IMR-90 (cell line): ENCODE measurements at regions not wholly inside any gene's neighbourhood (a gene's known extent, or its start where the extent isn't known, plus 50 kb on each side); places are given as distances from the start of the nearest gene placed in this dataset.

Source experiments
- ATAC-seq: fragments of 200-7000 bp; cut with Tn5 transposase; 2 replicates; pipeline ENCODE4 v1.9.1; 2020; ENCODE audit warnings: low read depth, mild to moderate bottlenecking, moderate library complexity
- BruUV-seq: library from RNA; stranded (reverse); fragments of 400-500 nt; replicated peaks from 2 replicates; lab custom pipeline; 2021; lab: Mats Ljungman, UMichigan
- CTCF ChIA-PET: fragments of 300-600 bp; formaldehyde crosslinking; extraction: SDS; loops from one replicate; lab custom pipeline; 2021; ENCODE audit warnings: antibody characterized with exemption; lab: Yijun Ruan, JAX
- POLR2A ChIA-PET: fragments of 300-600 bp; sonication (Branson Sonifier 250); formaldehyde crosslinking; loops from one replicate; lab custom pipeline; 2022; ENCODE audit warnings: antibody characterized with exemption; ENCODE audit not compliant: unreplicated experiment; lab: Charles Lee
- DNase-seq: peaks from one replicate; pipeline ENCODE4 v3.0.0; 2013
- H2AFZ ChIP-seq: replicated peaks from 2 replicates; pipeline ENCODE3; 2013; ENCODE audit warnings: low read length, mild to moderate bottlenecking; ENCODE audit not compliant: poor library complexity
- H2AK5ac ChIP-seq: 2 replicates; pipeline ENCODE4 v1.6.1; 2013; ENCODE audit warnings: low read depth, low read length, inconsistent platforms
- H2AK9ac ChIP-seq: replicated peaks from 2 replicates; pipeline ENCODE3; 2013; ENCODE audit warnings: mild to moderate bottlenecking, low read depth, low read length, moderate library complexity; ENCODE audit not compliant: poor library complexity
- H2BK120ac ChIP-seq: 2 replicates; pipeline ENCODE4 v1.6.1; 2013; ENCODE audit warnings: low read depth, low read length, inconsistent platforms
- H2BK15ac ChIP-seq: 3 replicates; pipeline ENCODE4 v1.6.1; 2013; ENCODE audit warnings: low read depth, low read length, inconsistent platforms
- H2BK20ac ChIP-seq: 2 replicates; pipeline ENCODE4 v1.6.1; 2013; ENCODE audit warnings: low read depth, mild to moderate bottlenecking, inconsistent platforms, low read length, moderate library complexity
- H2BK5ac ChIP-seq: 2 replicates; pipeline ENCODE4 v1.6.1; 2013; ENCODE audit warnings: mild to moderate bottlenecking, low read depth, low read length, inconsistent platforms; ENCODE audit not compliant: poor library complexity, severe bottlenecking
- H3K14ac ChIP-seq: replicated peaks from 2 replicates; pipeline ENCODE4 v1.6.1; 2013; ENCODE audit warnings: low read depth, low read length, inconsistent platforms
- H3K18ac ChIP-seq: 2 replicates; pipeline ENCODE4 v1.6.1; 2013; ENCODE audit warnings: low read depth, low read length, control low read depth
- H3K23ac ChIP-seq: 2 replicates; pipeline ENCODE4 v1.6.1; 2013; ENCODE audit warnings: low read depth, low read length, inconsistent platforms
- H3K27ac ChIP-seq: 2 replicates; pipeline ENCODE4 v1.5.1; 2013; ENCODE audit warnings: mild to moderate bottlenecking, control low read depth, low read length; ENCODE audit not compliant: insufficient read depth
- H3K27me3 ChIP-seq: 2 replicates; pipeline ENCODE4 v1.6.1; 2013; ENCODE audit warnings: low read length; ENCODE audit not compliant: control insufficient read depth, insufficient read depth
- H3K36me3 ChIP-seq: 2 replicates; pipeline ENCODE4 v1.6.1; 2013; ENCODE audit warnings: low read length, mixed read lengths; ENCODE audit not compliant: control insufficient read depth, insufficient read depth
- H3K4ac ChIP-seq: 2 replicates; pipeline ENCODE4 v1.6.1; 2013; ENCODE audit warnings: low read depth, low read length, inconsistent platforms
- H3K4me1 ChIP-seq: 2 replicates; pipeline ENCODE4 v1.6.1; 2013; ENCODE audit warnings: low read length, mixed read lengths; ENCODE audit not compliant: control insufficient read depth, insufficient read depth
- H3K4me2 ChIP-seq: 2 replicates; pipeline ENCODE4 v1.6.1; 2013; ENCODE audit warnings: low read depth, mild to moderate bottlenecking, control low read depth, low read length, moderate library complexity
- H3K4me3 ChIP-seq: 2 replicates; pipeline ENCODE4 v1.5.1; 2013; ENCODE audit warnings: low read depth, mild to moderate bottlenecking, control low read depth, low read length, moderate library complexity; ENCODE audit not compliant: insufficient read depth
- H3K56ac ChIP-seq: 2 replicates; pipeline ENCODE4 v1.6.1; 2013; ENCODE audit warnings: low read length, inconsistent platforms; ENCODE audit not compliant: insufficient read depth; ENCODE audit errors: extremely low read depth
- H3K79me1 ChIP-seq, 2 experiments: 2 replicates each; pipeline ENCODE4 v1.6.1; 2013; ENCODE audit warnings: low read length in 2 of 2, inconsistent platforms in 1 of 2, low read depth in 1 of 2
- H3K9ac ChIP-seq: 2 replicates; pipeline ENCODE4 v1.6.1; 2013; ENCODE audit warnings: low read depth, low read length, control low read depth
- H3K9me1 ChIP-seq: 2 replicates; pipeline ENCODE4 v1.6.1; 2013; ENCODE audit warnings: low read length, inconsistent platforms; ENCODE audit not compliant: insufficient read depth
- H3K9me3 ChIP-seq: 2 replicates; pipeline ENCODE4 v1.6.1; 2013; ENCODE audit warnings: low read length; ENCODE audit not compliant: control insufficient read depth, insufficient read depth
- H4K20me1 ChIP-seq: 2 replicates; pipeline ENCODE4 v1.6.1; 2013; ENCODE audit warnings: low read length, inconsistent platforms; ENCODE audit not compliant: insufficient read depth
- H4K5ac ChIP-seq: 2 replicates; pipeline ENCODE4 v1.6.1; 2013; ENCODE audit warnings: mild to moderate bottlenecking, low read depth, low read length, control low read depth
- H4K8ac ChIP-seq, 2 experiments: 2 replicates each; pipeline ENCODE4 v1.6.1; 2013; ENCODE audit warnings: low read depth in 2 of 2, low read length in 2 of 2, control low read depth in 1 of 2, inconsistent platforms in 1 of 2
- H4K91ac ChIP-seq: 2 replicates; pipeline ENCODE4 v1.6.1; 2013; ENCODE audit warnings: low read depth, low read length, inconsistent platforms; ENCODE audit not compliant: insufficient read depth
- CHD1 ChIP-seq: IDR thresholded peaks from 2 replicates; pipeline ENCODE4 v1.6.1; 2012; ENCODE audit warnings: low read depth, low read length, improper control_type of control experiment
- FOS ChIP-seq: fragments of 150-350 bp; IDR thresholded peaks from 2 replicates; pipeline ENCODE4 v1.6.1; 2016; ENCODE audit warnings: low read depth, low read length
- MAFK ChIP-seq: IDR thresholded peaks from 2 replicates; pipeline ENCODE4 v1.6.1; 2012; ENCODE audit warnings: low read depth, low read length, improper control_type of control experiment
- MAZ ChIP-seq: IDR thresholded peaks from 2 replicates; pipeline ENCODE4 v1.6.1; 2012; ENCODE audit warnings: low read depth, mild to moderate bottlenecking, low read length, improper control_type of control experiment, moderate library complexity, borderline replicate concordance
- NFE2L2 ChIP-seq: fragments of 150-350 bp; IDR thresholded peaks from 2 replicates; pipeline ENCODE4 v1.6.1; 2016; ENCODE audit warnings: low read depth, mild to moderate bottlenecking, low read length
- POLR2A ChIP-seq: IDR thresholded peaks from 2 replicates; pipeline ENCODE4 v1.6.1; 2012; ENCODE audit warnings: mild to moderate bottlenecking, low read depth, low read length
- RFX5 ChIP-seq: IDR thresholded peaks from 2 replicates; pipeline ENCODE4 v1.8.0; 2012; ENCODE audit warnings: low read depth, mild to moderate bottlenecking, low read length, moderate library complexity
- SMC3 ChIP-seq: fragments of 150-350 bp; IDR thresholded peaks from 2 replicates; pipeline ENCODE4 v1.6.1; 2016; ENCODE audit warnings: low read depth, mild to moderate bottlenecking, antibody characterized with exemption, low read length, moderate library complexity
- WGBS, 2 experiments: methylation state at CpG; one replicate each; pipeline versions ENCODE4 v1.1.5 to v1.1.7; 2013; ENCODE audit warnings: missing lambda C conversion rate in 2 of 2; ENCODE audit not compliant: insufficient read length in 1 of 2; ENCODE audit errors: extremely low coverage in 2 of 2; 5-methylcytosine and 5-hydroxymethylcytosine counted together
- dilution Hi-C: fragments of 300-500 bp; cut with HindIII; formaldehyde crosslinking; loops from one replicate; pipeline ENCODE4 v1.14.3; 2018; ENCODE audit warnings: low sequenced_read_pairs; ENCODE audit not compliant: unreplicated experiment
- in situ Hi-C: fragments of 300-500 bp; cut with MboI; formaldehyde crosslinking; loops from 3 replicates; pipeline ENCODE4 v1.14.3; 2019; ENCODE audit warnings: low sequenced_read_pairs, inconsistent platforms, mixed read lengths
- intact Hi-C: fragments of 100-400 bp; cut with micrococcal nuclease; formaldehyde crosslinking; loops from 2 replicates; pipeline ENCODE4 v1.10.0; 2022

GRCh38 chr4:121272526-121272925, 108.3 kb downstream of the QRFPR start:
- H3K27me3 ChIP-seq: no peaks in the 10 kb centered on the region; the same call in 1 of the 2 replicates
- no peak overlapping the region for H4K91ac ChIP-seq
- no peak overlapping the region for H3K18ac ChIP-seq
- H3K4me2 ChIP-seq: no peak overlapping the region
- H3K9ac ChIP-seq: no peak overlapping the region
- no peak overlapping the region for H3K23ac ChIP-seq
- H3K4me3 ChIP-seq: no peak overlapping the region
- H2AK5ac ChIP-seq: no peak overlapping the region
- no peaks in the 10 kb centered on the region for H3K36me3 ChIP-seq
- BruUV-seq: no TSS peak
- no peak overlapping the region for H3K56ac ChIP-seq
- in situ Hi-C loops: no loop called here
- intact Hi-C loops: no loop called here
- H2BK15ac ChIP-seq: no peak overlapping the region
- POLR2A ChIA-PET: no interaction called here
- DNase-seq (peak; percentile 55), ATAC-seq (peak; percentile 44)
- H4K5ac ChIP-seq: no peak overlapping the region
- H2AFZ ChIP-seq: no peak overlapping the region
- no peak overlapping the region for H3K27ac ChIP-seq
- CTCF ChIA-PET: interaction anchor here (0.7 kb wide), 1 partner anchor 311 kb away, joined by 3 read pairs; no protein-coding TSS in a partner anchor
- H2BK5ac ChIP-seq: no peak overlapping the region
- H4K20me1 ChIP-seq: no peaks in the 10 kb centered on the region
- H3K9me3 ChIP-seq: no peaks in the 10 kb centered on the region
- no peaks in the 10 kb centered on the region for H3K4me1 ChIP-seq
- no CpG with 5 or more reads among the region's 2 CpGs for WGBS, 2 experiments
- H2BK120ac ChIP-seq: no peak overlapping the region
- no peak overlapping the region for H2AK9ac ChIP-seq
- no peak overlapping the region for H2BK20ac ChIP-seq
- no peak overlapping the region for H3K14ac ChIP-seq
- no peak overlapping the region for H3K4ac ChIP-seq
- TF ChIP-seq MAFK (peak; percentile 92), RFX5 (no peak), FOS (no peak), CHD1 (no peak), POLR2A (no peak), MAZ (no peak), SMC3 (no peak), NFE2L2 (peak; percentile 74; the same call in 1 of the 2 replicates)
- dilution Hi-C loops: no loop called here
- no peaks in the 10 kb centered on the region for H3K79me1 ChIP-seq
- no peak overlapping the region for H4K8ac ChIP-seq
- no peaks in the 10 kb centered on the region for H3K9me1 ChIP-seq
